NCI-H1092 (cell line): ENCODE measurements at regions not wholly inside any gene's neighbourhood (a gene's known extent, or its start where the extent isn't known, plus 50 kb on each side); places are given as distances from the start of the nearest gene placed in this dataset.
"Not testable (repeated sequence)": the region's sequence is repeated elsewhere in the genome, so short reads cannot be mapped to it uniquely, and the experiment has no call there.

ENCODE experiments used
- DNase-seq: peaks from one replicate; lab custom pipeline; 2025; lab: John Stamatoyannopoulos, UW

- no peak for DNase-seq
These were observed 88.2 kb downstream of the KLHL28 start for GRCh38 chr14:44873536-44873935.

- DNase-seq: no peak
These were observed 95.0 kb downstream of the KLHL28 start for GRCh38 chr14:44866770-44867169.

GRCh38 chr14:44866322-44866721 lies 95.4 kb downstream of the KLHL28 start:
- no peak for DNase-seq

- DNase-seq: no peak
These were observed 98.5 kb downstream of the KLHL28 start for GRCh38 chr14:44863271-44863670.

- DNase-seq: no peak
These were observed 107.6 kb downstream of the KLHL28 start for GRCh38 chr14:44854114-44854513.

GRCh38 chr14:44847526-44848309 lies 114.0 kb downstream of the KLHL28 start:
- DNase-seq: no peak

GRCh38 chr14:44846232-44846824 lies 115.4 kb downstream of the KLHL28 start:
- peak; percentile 50 for DNase-seq

- DNase-seq: not testable (repeated sequence)
These were observed 125.8 kb downstream of the KLHL28 start for GRCh38 chr14:44835928-44836327.

- DNase-seq: no peak
These were observed 128.2 kb downstream of the KLHL28 start for GRCh38 chr14:44833376-44834060.

- DNase-seq: no peak
These were observed 131.4 kb downstream of the KLHL28 start for GRCh38 chr14:44830371-44830770.

GRCh38 chr14:44829021-44829420 lies 132.7 kb downstream of the KLHL28 start:
- DNase-seq: no peak

- DNase-seq: no peak
These were observed 133.7 kb downstream of the KLHL28 start for GRCh38 chr14:44828023-44828422.

- no peak for DNase-seq
These were observed 141.3 kb downstream of the KLHL28 start for GRCh38 chr14:44820230-44820964.

- no peak for DNase-seq
These were observed 147.6 kb downstream of the KLHL28 start for GRCh38 chr14:44814196-44814595.

- no peak for DNase-seq
These were observed 149.1 kb downstream of the KLHL28 start for GRCh38 chr14:44812672-44813071.

GRCh38 chr14:44804391-44804790 lies 157.4 kb downstream of the KLHL28 start:
- DNase-seq: no peak

- peak; percentile 46 for DNase-seq
These were observed 158.4 kb downstream of the KLHL28 start for GRCh38 chr14:44803239-44803905.

GRCh38 chr14:44798386-44799242 lies 163.1 kb downstream of the KLHL28 start:
- no peak for DNase-seq

- DNase-seq: no peak
These were observed 166.0 kb downstream of the KLHL28 start for GRCh38 chr14:44795725-44796124.

- no peak for DNase-seq
These were observed 170.0 kb downstream of the KLHL28 start for GRCh38 chr14:44791730-44792129.

- no peak for DNase-seq
These were observed 173.1 kb downstream of the KLHL28 start for GRCh38 chr14:44788612-44789011.
